PC-3 (cell line): ENCODE measurements at regions not wholly inside any gene's neighbourhood (a gene's known extent, or its start where the extent isn't known, plus 50 kb on each side); places are given as distances from the start of the nearest gene placed in this dataset.

Experiments used
- ATAC-seq: fragments of 200-7000 bp; cut with Tn5 transposase; 2 replicates; pipeline ENCODE4 v1.9.1; 2020; ENCODE audit warnings: mild to moderate bottlenecking, moderate library complexity
- BruUV-seq: library from RNA; stranded (reverse); fragments of 400-500 nt; replicated peaks from 2 replicates; lab custom pipeline; 2021; lab: Mats Ljungman, UMichigan
- CTCF ChIA-PET: fragments of 300-600 bp; sonication (Branson Sonifier 250); formaldehyde crosslinking; loops from one replicate; lab custom pipeline; 2022; ENCODE audit warnings: antibody characterized with exemption; lab: Charles Lee
- POLR2A ChIA-PET: fragments of 300-600 bp; sonication (Branson Sonifier 250); formaldehyde crosslinking; loops from one replicate; lab custom pipeline; 2022; ENCODE audit warnings: antibody characterized with exemption; ENCODE audit not compliant: unreplicated experiment; lab: Charles Lee
- DNase-seq: peaks from one replicate; pipeline ENCODE4 v3.0.0-alpha.2; 2015
- H2AFZ ChIP-seq: fragments of 300-600 bp; sonication (generic); 2 replicates; pipeline ENCODE4 v1.6.0; 2016; ENCODE audit warnings: antibody characterized with exemption, low read length
- H3F3A ChIP-seq: fragments of 300-600 bp; sonication (generic); one replicate; pipeline ENCODE4 v1.6.0; 2017; ENCODE audit warnings: antibody characterized with exemption, low read length, control low read depth, mild to moderate bottlenecking; ENCODE audit not compliant: unreplicated experiment
- H3K27ac ChIP-seq: fragments of 300-600 bp; sonication (generic); 2 replicates; pipeline ENCODE4 v1.5.1; 2016; ENCODE audit warnings: mild to moderate bottlenecking, low read length
- H3K27me3 ChIP-seq: fragments of 300-600 bp; sonication (generic); 2 replicates; pipeline ENCODE4 v1.6.1; 2016; ENCODE audit warnings: low read length, mixed read lengths
- H3K36me3 ChIP-seq: fragments of 300-600 bp; sonication (generic); 2 replicates; pipeline ENCODE4 v1.6.1; 2016; ENCODE audit warnings: low read depth, mixed run types, low read length, mixed read lengths
- H3K4me1 ChIP-seq: fragments of 300-600 bp; sonication (generic); 2 replicates; pipeline ENCODE4 v1.5.1; 2016; ENCODE audit warnings: low read length; ENCODE audit not compliant: insufficient read depth
- H3K4me2 ChIP-seq: fragments of 300-600 bp; sonication (generic); 2 replicates; pipeline ENCODE4 v1.6.0; 2016; ENCODE audit warnings: low read length
- H3K4me3 ChIP-seq: fragments of 300-600 bp; sonication (generic); 2 replicates; pipeline ENCODE4 v1.5.1; 2016; ENCODE audit warnings: mild to moderate bottlenecking, low read length, mixed read lengths
- H3K79me2 ChIP-seq: fragments of 300-600 bp; sonication (generic); 2 replicates; pipeline ENCODE4 v1.6.1; 2017; ENCODE audit warnings: low read length, mixed read lengths
- H3K9ac ChIP-seq: fragments of 300-600 bp; sonication (generic); 2 replicates; pipeline ENCODE4 v1.6.0; 2016; ENCODE audit warnings: mild to moderate bottlenecking, low read length
- H3K9me2 ChIP-seq: fragments of 300-600 bp; sonication (generic); replicated peaks from 2 replicates; pipeline ENCODE4 v1.6.1; 2016; ENCODE audit warnings: mixed run types, low read length, mixed read lengths
- H3K9me3 ChIP-seq: fragments of 300-600 bp; sonication (generic); 2 replicates; pipeline ENCODE4 v1.6.1; 2016; ENCODE audit warnings: low read length, mixed read lengths
- H4K20me1 ChIP-seq: fragments of 300-600 bp; sonication (generic); 2 replicates; pipeline ENCODE4 v1.6.1; 2016; ENCODE audit warnings: low read length, mixed read lengths
- EZH2 ChIP-seq: fragments of 300-600 bp; sonication (generic); IDR thresholded peaks from one replicate; pipeline ENCODE4 v1.6.1; 2017; ENCODE audit warnings: antibody characterized with exemption, mild to moderate bottlenecking, low read length; ENCODE audit not compliant: unreplicated experiment
- EZH2phosphoT487 ChIP-seq: fragments of 300-600 bp; sonication (generic); IDR thresholded peaks from 2 replicates; pipeline ENCODE4 v1.6.1; 2018; ENCODE audit warnings: mild to moderate bottlenecking, antibody characterized with exemption, low read length, borderline replicate concordance
- intact Hi-C: fragments of 100-400 bp; cut with micrococcal nuclease; formaldehyde crosslinking; loops from 2 replicates; pipeline ENCODE4 v1.9.0; 2023
- TF ChIP-seq, protein P1 (sequence below): fragments of 300-600 bp; sonication (generic); conservative IDR thresholded peaks from 2 replicates; pipeline ENCODE4 v1.5.1; 2017; ENCODE audit warnings: antibody characterized with exemption, low read depth, mild to moderate bottlenecking, low read length

GRCh38 chr22:27114186-27114585 is 456.8 kb downstream of the MIAT start:
- H3K9ac ChIP-seq = no peak overlapping the region

DNA sequence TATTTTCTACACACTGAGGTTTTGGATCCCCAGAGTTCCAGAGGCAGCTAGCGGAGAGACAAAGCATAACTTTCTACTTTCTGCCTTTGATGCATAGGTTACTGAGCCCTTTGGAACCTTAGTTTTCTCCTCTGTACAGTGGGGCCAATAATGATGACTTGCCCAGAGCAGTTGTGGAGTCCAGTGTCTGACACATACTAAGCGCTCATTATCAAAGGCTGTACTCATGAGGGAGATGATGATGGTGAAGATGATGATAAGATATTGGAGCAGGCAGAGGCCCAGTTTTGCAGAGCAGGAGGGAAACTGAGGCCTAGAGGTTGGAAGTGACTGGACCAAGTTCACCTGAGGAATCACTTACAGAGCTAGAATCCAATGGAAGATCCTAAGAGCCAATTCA is 458.0 kb downstream of the MIAT start:
- Histone ChIP-seq H3F3A (no peaks in the 10 kb centered on the region), H3K79me2 (no peaks in the 10 kb centered on the region), H3K4me2 (no peak overlapping the region), H3K4me3 (no peak overlapping the region), H3K9me3 (no peaks in the 10 kb centered on the region), H3K27me3 (no peaks in the 10 kb centered on the region), H3K4me1 (peaks cover 9% of the 10 kb centered on the region), H3K36me3 (no peaks in the 10 kb centered on the region), H2AFZ (no peak overlapping the region), H3K9ac (no peak overlapping the region), H3K27ac (no peak overlapping the region), H4K20me1 (no peaks in the 10 kb centered on the region), H3K9me2 (no peaks in the 10 kb centered on the region)
- DNase-seq (no peak), ATAC-seq (no peak)
- BruUV-seq = no TSS peak
- TF ChIP-seq EZH2 (no peak), EZH2phosphoT487 (no peak)
- TF ChIP-seq, protein P1, sequence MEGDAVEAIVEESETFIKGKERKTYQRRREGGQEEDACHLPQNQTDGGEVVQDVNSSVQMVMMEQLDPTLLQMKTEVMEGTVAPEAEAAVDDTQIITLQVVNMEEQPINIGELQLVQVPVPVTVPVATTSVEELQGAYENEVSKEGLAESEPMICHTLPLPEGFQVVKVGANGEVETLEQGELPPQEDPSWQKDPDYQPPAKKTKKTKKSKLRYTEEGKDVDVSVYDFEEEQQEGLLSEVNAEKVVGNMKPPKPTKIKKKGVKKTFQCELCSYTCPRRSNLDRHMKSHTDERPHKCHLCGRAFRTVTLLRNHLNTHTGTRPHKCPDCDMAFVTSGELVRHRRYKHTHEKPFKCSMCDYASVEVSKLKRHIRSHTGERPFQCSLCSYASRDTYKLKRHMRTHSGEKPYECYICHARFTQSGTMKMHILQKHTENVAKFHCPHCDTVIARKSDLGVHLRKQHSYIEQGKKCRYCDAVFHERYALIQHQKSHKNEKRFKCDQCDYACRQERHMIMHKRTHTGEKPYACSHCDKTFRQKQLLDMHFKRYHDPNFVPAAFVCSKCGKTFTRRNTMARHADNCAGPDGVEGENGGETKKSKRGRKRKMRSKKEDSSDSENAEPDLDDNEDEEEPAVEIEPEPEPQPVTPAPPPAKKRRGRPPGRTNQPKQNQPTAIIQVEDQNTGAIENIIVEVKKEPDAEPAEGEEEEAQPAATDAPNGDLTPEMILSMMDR = no peak
- CTCF ChIA-PET = no interaction called here
- POLR2A ChIA-PET = no interaction called here
- intact Hi-C loops = no loop called here

More at GRCh38 chr22:27114186-27114585, 456.8 kb downstream of the MIAT start:
- H4K20me1 ChIP-seq = no peaks in the 10 kb centered on the region
- ChIA-PET CTCF (no interaction called here), POLR2A (no interaction called here)
- H2AFZ ChIP-seq = no peak overlapping the region
- H3K27ac ChIP-seq = no peak overlapping the region
- H3K4me2 ChIP-seq = no peak overlapping the region
- peaks cover 9% of the 10 kb centered on the region for H3K4me1 ChIP-seq
- BruUV-seq = no TSS peak
- H3K4me3 ChIP-seq = no peak overlapping the region
- intact Hi-C loops = no loop called here
- no peaks in the 10 kb centered on the region for H3F3A ChIP-seq
- H3K79me2 ChIP-seq = no peaks in the 10 kb centered on the region
- DNase-seq (no peak), ATAC-seq (no peak)
- no peaks in the 10 kb centered on the region for H3K36me3 ChIP-seq
- H3K9me2 ChIP-seq = no peaks in the 10 kb centered on the region
- H3K27me3 ChIP-seq = no peaks in the 10 kb centered on the region
- TF ChIP-seq EZH2phosphoT487 = no peak
- TF ChIP-seq EZH2 = no peak
- no peaks in the 10 kb centered on the region for H3K9me3 ChIP-seq

- Histone ChIP-seq H3K79me2 (no peaks in the 10 kb centered on the region), H3K27me3 (no peaks in the 10 kb centered on the region), H3F3A (no peaks in the 10 kb centered on the region), H3K9ac (no peak overlapping the region), H3K36me3 (no peaks in the 10 kb centered on the region), H3K4me2 (no peak overlapping the region), H3K9me3 (no peaks in the 10 kb centered on the region), H3K4me1 (peaks cover 9% of the 10 kb centered on the region), H2AFZ (no peak overlapping the region), H3K4me3 (no peak overlapping the region), H3K9me2 (no peaks in the 10 kb centered on the region), H3K27ac (no peak overlapping the region), H4K20me1 (no peaks in the 10 kb centered on the region)
- DNase-seq = peak; percentile 41
- TF ChIP-seq EZH2phosphoT487 (no peak), EZH2 (no peak)
- TF ChIP-seq, protein P1 = no peak
- no TSS peak for BruUV-seq
- POLR2A ChIA-PET = no interaction called here
- intact Hi-C loops = no loop called here
- no peak for ATAC-seq
- CTCF ChIA-PET = no interaction called here
Observed at GRCh38 chr22:27115816-27116256, 458.4 kb downstream of the MIAT start.
